GM06990 (cell line): ENCODE measurements at regions not wholly inside any gene's neighbourhood (a gene's known extent, or its start where the extent isn't known, plus 50 kb on each side); places are given as distances from the start of the nearest gene placed in this dataset.
"Not testable (repeated sequence)": the region's sequence is repeated elsewhere in the genome, so short reads cannot be mapped to it uniquely, and the experiment has no call there.

ENCODE experiments used
- DNase-seq: peaks from one replicate; pipeline ENCODE4 v3.0.0-alpha.2; 2011; ENCODE audit not compliant: insufficient read length; ENCODE audit errors: extremely low read depth
- H3K27me3 ChIP-seq: replicated peaks from 2 replicates; pipeline ENCODE4 v1.6.0; 2011; ENCODE audit warnings: low read length; ENCODE audit not compliant: control insufficient read depth, insufficient read depth
- H3K36me3 ChIP-seq: 2 replicates; pipeline ENCODE4 v1.5.1; 2011; ENCODE audit warnings: low read length; ENCODE audit not compliant: control insufficient read depth, insufficient read depth
- H3K4me3 ChIP-seq: replicated peaks from 2 replicates; pipeline ENCODE4 v1.5.1; 2011; ENCODE audit warnings: low read depth, mild to moderate bottlenecking, control low read depth, low read length

DNA sequence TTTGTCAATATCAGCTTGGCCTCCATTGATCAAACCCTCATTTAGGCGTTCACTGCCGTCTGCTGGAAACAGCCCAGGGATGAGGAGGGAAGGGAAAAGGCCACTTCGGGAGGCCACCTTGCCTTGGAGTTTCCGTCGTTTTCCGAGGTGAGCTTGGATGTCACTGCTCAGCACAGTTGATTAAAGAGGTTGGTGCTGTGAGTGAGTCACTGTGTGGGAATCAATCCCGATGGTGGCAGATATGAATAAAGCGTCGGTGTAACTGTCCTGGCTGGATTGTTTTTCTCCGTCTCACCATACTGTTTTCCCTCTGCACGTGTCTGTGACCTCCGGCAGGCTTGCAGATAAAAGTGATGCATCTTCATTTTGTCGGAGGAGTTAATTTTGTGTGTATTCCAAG, 148.1 kb downstream of the NPIPA7 start:
- not testable (repeated sequence) for H3K36me3 ChIP-seq, H3K27me3 ChIP-seq, H3K4me3 ChIP-seq, DNase-seq

DNA sequence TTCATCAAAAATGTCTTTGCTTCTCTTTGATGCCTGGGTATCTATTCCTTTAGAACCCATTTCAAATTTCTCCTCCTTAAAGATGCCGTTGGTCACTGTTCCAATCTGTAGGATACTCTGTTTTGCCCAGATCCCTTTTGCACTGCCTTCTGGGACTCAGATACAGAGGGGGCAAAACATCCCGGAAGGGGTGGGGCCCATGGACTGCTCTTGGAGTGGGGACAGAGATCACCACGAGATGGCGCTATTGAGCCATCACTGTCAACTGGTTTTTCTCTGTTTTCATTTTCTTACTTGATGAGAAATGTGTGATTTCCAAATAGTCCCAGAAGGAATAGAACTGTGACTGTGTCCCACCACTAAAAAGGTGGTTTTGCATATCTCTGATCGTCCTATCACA, 151.8 kb downstream of the NPIPA7 start:
- H3K36me3 ChIP-seq, DNase-seq, H3K27me3 ChIP-seq, H3K4me3 ChIP-seq: not testable (repeated sequence)

GRCh38 chr16:16535565-16535964, 156.6 kb downstream of the NPIPA7 start:
- not testable (repeated sequence) for H3K27me3 ChIP-seq, H3K36me3 ChIP-seq, H3K4me3 ChIP-seq, DNase-seq

- not testable (repeated sequence) for H3K27me3 ChIP-seq, H3K36me3 ChIP-seq, DNase-seq, H3K4me3 ChIP-seq
Observed at GRCh38 chr16:16536151-16536550, 157.2 kb downstream of the NPIPA7 start.

- DNase-seq, H3K4me3 ChIP-seq, H3K27me3 ChIP-seq, H3K36me3 ChIP-seq: not testable (repeated sequence)
Observed at GRCh38 chr16:16549710-16550109, 170.8 kb downstream of the NPIPA7 start.

- not testable (repeated sequence) for H3K4me3 ChIP-seq, DNase-seq, H3K27me3 ChIP-seq, H3K36me3 ChIP-seq
Observed at GRCh38 chr16:16550824-16551223, 171.9 kb downstream of the NPIPA7 start.

DNA sequence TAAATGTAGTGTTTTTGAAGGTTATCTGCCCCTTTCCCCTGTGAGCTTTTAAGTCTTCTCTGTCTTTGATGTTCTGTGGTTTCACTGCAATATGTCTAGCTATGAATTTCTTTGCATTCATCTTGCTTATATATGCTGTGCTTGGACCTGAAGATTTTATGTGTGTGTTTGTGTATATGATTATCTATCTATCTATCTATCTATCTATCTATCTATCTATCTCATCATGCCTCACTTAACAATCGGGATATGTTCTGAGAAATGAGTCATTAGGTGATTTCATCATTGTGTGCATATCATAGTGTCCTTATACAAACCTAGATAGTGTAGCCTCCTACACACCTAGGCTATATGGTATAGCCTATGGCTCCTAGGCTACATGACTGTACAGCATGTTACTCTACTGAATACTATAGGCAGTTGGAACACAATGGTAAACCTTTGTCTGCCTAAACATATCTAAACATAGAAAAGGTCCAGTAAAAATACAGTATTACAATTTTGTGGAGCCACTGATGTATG, 173.9 kb downstream of the NPIPA7 start:
- H3K36me3 ChIP-seq, H3K4me3 ChIP-seq, H3K27me3 ChIP-seq, DNase-seq: not testable (repeated sequence)

GRCh38 chr16:16559179-16559740, 180.3 kb downstream of the NPIPA7 start:
- not testable (repeated sequence) for H3K27me3 ChIP-seq, H3K4me3 ChIP-seq, H3K36me3 ChIP-seq, DNase-seq

DNA sequence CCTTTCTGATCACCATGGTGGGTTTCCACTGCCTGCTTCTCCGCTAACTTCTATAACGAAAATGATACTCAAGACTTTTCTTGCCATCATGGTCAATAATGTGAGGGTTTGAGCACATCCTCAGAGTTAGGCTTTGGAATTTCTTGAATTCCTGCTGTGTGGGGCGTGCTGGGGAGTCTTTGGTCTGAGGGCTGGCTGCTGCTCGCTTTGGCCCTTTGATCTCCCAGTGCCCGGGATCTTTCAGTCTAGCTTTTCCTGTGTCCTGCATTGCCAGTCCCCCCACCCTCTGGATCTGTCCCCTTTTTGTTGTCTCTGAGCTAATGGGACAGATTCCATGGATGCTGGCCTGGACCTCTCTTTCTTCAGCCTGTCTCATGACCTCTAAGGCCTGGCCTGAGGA, 182.6 kb downstream of the NPIPA7 start:
- not testable (repeated sequence) for DNase-seq, H3K4me3 ChIP-seq, H3K36me3 ChIP-seq, H3K27me3 ChIP-seq

- H3K27me3 ChIP-seq, H3K4me3 ChIP-seq, DNase-seq, H3K36me3 ChIP-seq: not testable (repeated sequence)
Observed at GRCh38 chr16:16563962-16564361, 185.0 kb downstream of the NPIPA7 start.

DNA sequence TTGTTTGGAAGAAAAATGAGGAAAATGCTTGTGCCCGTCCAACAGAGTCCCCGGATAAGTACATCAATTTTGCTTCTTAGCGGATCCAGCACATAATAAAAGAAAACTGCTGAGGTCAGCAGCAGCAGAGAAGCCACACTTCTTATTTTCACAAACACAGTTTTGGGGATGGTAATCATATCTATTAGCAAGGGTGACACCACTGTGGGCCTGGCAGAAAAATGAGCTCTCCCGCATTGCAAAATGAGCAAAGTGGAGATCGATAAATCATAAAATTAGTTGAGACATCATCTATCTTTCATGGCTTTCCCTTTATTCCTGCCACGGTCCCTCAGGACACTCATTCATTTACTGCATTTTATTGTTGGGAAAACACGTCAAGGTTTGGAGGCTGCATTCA, 186.4 kb downstream of the NPIPA7 start:
- H3K4me3 ChIP-seq, H3K36me3 ChIP-seq, DNase-seq, H3K27me3 ChIP-seq: not testable (repeated sequence)

- H3K4me3 ChIP-seq, DNase-seq, H3K36me3 ChIP-seq, H3K27me3 ChIP-seq: not testable (repeated sequence)
Observed at GRCh38 chr16:16570055-16570454, 191.1 kb downstream of the NPIPA7 start.

DNA sequence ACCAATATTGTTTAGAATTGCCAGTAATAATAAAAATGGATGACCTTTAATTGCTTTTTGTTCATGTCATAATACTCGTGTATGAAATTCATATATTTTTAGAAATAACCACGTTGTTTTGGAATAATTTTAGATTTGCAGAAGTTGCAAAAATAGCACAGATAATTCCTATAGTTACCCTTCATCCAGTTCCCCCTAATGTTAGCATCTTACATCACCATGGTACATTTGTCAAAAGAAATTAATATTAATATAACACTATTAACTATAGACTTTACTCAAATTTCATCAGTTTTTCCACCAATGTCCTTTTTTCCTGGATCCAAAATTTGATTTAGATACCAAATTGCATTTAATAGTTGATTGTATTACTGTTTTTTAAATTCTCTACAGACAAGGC, 191.9 kb downstream of the NPIPA7 start:
- H3K36me3 ChIP-seq, H3K27me3 ChIP-seq, DNase-seq, H3K4me3 ChIP-seq: not testable (repeated sequence)

DNA sequence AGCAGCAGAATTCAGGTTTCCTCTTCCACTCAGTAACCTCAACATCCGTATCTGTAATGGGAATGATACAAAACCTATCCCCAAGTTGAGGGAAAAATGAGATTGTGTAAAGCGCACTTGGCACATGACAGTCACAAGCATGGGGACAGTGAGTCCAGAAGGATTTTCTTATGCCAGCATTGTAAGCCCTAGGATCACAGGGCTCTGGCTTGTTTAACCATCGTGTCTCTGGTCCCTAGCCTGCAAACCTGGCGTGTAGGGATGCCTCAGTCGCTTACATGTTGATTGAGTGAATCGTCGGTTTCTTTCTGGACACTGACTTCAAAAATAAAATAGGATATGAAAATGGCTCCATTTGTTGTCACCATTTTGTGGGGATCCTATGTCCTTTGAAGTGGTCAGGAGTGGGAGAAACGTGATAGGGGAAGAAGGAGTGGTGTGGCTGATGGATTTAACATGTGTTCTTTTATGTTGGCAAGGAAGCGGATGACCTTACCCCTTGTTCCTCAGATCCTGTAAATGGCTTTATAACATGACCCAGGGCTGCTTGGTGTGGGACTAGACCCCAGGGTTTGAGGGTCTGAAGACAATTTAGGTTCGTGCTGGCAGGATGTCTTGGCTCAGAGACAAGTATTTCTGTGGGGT, 193.3 kb downstream of the NPIPA7 start:
- not testable (repeated sequence) for H3K36me3 ChIP-seq, H3K27me3 ChIP-seq, H3K4me3 ChIP-seq, DNase-seq

- not testable (repeated sequence) for H3K27me3 ChIP-seq, DNase-seq, H3K4me3 ChIP-seq, H3K36me3 ChIP-seq
Observed at GRCh38 chr16:16577062-16577461, 198.1 kb downstream of the NPIPA7 start.
